Activated T-helper 2 cell treated with anti-CD3 and anti-CD28 coated beads, Interferon-gamma antibody, Interleukin-2, Interleukin-4, amounts not matched to agents 10 μg/mL and 5 μg/mL and 100 μg/mL, durations not matched to agents 14 hours and 24 hours and 36 hours (primary cell): ENCODE measurements at regions not wholly inside any gene's neighbourhood (a gene's known extent, or its start where the extent isn't known, plus 50 kb on each side); places are given as distances from the start of the nearest gene placed in this dataset.
A peak's percentile ranks its signal among the peaks of the same experiment; 100 is the strongest.
"Not testable (repeated sequence)": the region's sequence is repeated elsewhere in the genome, so short reads cannot be mapped to it uniquely, and the experiment has no call there.

Source experiments
- DNase-seq: peaks from one replicate; pipeline ENCODE4 v3.0.0; 2021; ENCODE audit warnings: low spot score
- H3K27ac Mint-ChIP-seq: one replicate; pipeline ENCODE4 v1.8.0; 2021; ENCODE audit warnings: mixed read lengths
- H3K27me3 Mint-ChIP-seq: one replicate; pipeline ENCODE4 v1.8.0; 2021; ENCODE audit warnings: low read depth, mixed read lengths
- H3K36me3 Mint-ChIP-seq: one replicate; pipeline ENCODE4 v1.8.0; 2021; ENCODE audit warnings: low read depth, mixed read lengths
- H3K4me1 Mint-ChIP-seq: one replicate; pipeline ENCODE4 v1.8.0; 2021; ENCODE audit warnings: low read depth, mixed read lengths
- H3K4me3 Mint-ChIP-seq: one replicate; pipeline ENCODE4 v1.8.0; 2021; ENCODE audit warnings: low read depth, mild to moderate bottlenecking, moderate library complexity, mixed read lengths
- H3K9me3 Mint-ChIP-seq: one replicate; pipeline ENCODE4 v1.8.0; 2021; ENCODE audit warnings: mixed read lengths
- intact Hi-C: fragments of 100-400 bp; cut with micrococcal nuclease; formaldehyde crosslinking; loops from one replicate; pipeline ENCODE4 v1.15.1; 2023

DNA sequence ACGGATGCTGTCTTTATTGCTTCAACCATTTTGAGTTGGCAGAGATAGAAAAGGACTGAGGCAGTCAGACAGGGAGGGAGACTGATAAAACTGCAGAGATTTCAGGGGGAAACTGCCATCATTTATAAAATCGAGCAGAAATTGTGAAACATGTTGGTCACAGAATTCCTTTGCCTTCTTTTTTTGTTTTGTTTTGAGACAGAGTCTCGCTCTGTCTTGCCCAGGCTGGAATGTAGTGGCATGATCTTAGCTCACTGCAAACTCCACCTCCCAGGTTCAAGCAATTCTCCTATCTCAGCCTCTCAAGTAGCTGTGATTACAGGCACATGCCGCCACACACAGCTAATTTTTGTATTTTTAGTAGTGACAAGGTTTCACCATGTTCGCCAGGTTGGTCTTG, 273.7 kb upstream of the USP9Y start:
- DNase-seq, result no peak
- H3K9me3 Mint-ChIP-seq, result no peaks in the 10 kb centered on the region
- no peaks in the 10 kb centered on the region for H3K27me3 Mint-ChIP-seq
- H3K27ac Mint-ChIP-seq, result no peak overlapping the region
- H3K36me3 Mint-ChIP-seq, result no peaks in the 10 kb centered on the region
- no peak overlapping the region for H3K4me3 Mint-ChIP-seq
- no peaks in the 10 kb centered on the region for H3K4me1 Mint-ChIP-seq
- intact Hi-C loops, result no loop called here

GRCh38 chrY:12431546-12431945, 269.5 kb upstream of the USP9Y start:
- no peak for DNase-seq
- no peak overlapping the region for H3K4me3 Mint-ChIP-seq
- no peaks in the 10 kb centered on the region for H3K27me3 Mint-ChIP-seq
- no peaks in the 10 kb centered on the region for H3K9me3 Mint-ChIP-seq
- H3K27ac Mint-ChIP-seq, result no peak overlapping the region
- intact Hi-C loops, result no loop called here
- H3K4me1 Mint-ChIP-seq, result no peaks in the 10 kb centered on the region
- H3K36me3 Mint-ChIP-seq, result no peaks in the 10 kb centered on the region

DNA sequence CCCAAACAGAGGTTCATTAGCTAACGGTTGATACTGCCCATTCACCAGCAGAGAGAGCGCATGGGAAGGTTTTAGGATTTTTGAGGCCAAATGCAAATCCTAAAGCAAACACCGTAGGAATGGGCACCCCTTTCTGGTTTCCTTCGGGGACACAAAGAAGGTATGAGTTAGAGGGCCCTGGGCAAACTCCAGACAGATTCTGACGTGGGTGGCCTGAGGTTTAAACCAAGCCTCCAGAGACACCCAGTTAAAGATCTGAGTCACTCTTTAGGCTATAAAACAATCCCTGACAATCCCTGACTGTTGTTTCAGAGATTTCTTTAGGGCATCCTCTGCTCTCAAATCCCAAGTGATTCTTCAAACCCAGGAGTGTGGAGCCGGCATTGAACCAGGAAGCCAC, 262.2 kb upstream of the USP9Y start:
- H3K4me1 Mint-ChIP-seq, intact Hi-C loops, DNase-seq, H3K27me3 Mint-ChIP-seq, H3K4me3 Mint-ChIP-seq, H3K27ac Mint-ChIP-seq, H3K9me3 Mint-ChIP-seq, H3K36me3 Mint-ChIP-seq: not testable (repeated sequence)

GRCh38 chrY:12444200-12444599, 256.8 kb upstream of the USP9Y start:
- Mint-ChIP-seq H3K4me3 (no peak overlapping the region), H3K4me1 (no peaks in the 10 kb centered on the region), H3K9me3 (peaks cover 9% of the 10 kb centered on the region), H3K27ac (no peak overlapping the region), H3K27me3 (no peaks in the 10 kb centered on the region), H3K36me3 (no peaks in the 10 kb centered on the region)
- no peak for DNase-seq
- intact Hi-C loops, result no loop called here

- peaks cover 10% of the 10 kb centered on the region for H3K9me3 Mint-ChIP-seq
- H3K4me1 Mint-ChIP-seq, H3K36me3 Mint-ChIP-seq, intact Hi-C loops, DNase-seq, H3K27ac Mint-ChIP-seq, H3K27me3 Mint-ChIP-seq, H3K4me3 Mint-ChIP-seq: not testable (repeated sequence)
Measured at GRCh38 chrY:12446486-12447265, 254.4 kb upstream of the USP9Y start.

DNA sequence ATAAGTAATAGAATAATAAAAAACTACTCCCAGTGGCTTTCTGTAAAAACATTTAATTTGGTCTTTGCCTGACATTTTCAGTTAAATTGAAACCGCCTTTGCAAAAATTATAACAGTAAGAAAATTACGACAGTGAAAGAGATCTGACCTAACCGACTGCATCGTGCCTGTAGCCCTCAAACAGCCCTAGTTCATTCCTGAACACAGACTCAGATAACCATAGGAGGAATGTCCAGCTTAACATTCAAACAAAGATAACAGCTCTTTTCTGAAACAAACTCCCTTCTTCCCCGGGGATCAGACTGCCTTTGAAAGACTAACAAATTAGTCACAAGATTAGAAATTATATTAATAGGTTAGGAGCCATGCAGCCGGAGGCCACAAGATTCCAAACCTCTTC, 252.5 kb upstream of the USP9Y start:
- H3K9me3 Mint-ChIP-seq, result peaks cover 10% of the 10 kb centered on the region
- DNase-seq, H3K4me3 Mint-ChIP-seq, H3K27ac Mint-ChIP-seq, intact Hi-C loops, H3K36me3 Mint-ChIP-seq, H3K4me1 Mint-ChIP-seq, H3K27me3 Mint-ChIP-seq: not testable (repeated sequence)

DNA sequence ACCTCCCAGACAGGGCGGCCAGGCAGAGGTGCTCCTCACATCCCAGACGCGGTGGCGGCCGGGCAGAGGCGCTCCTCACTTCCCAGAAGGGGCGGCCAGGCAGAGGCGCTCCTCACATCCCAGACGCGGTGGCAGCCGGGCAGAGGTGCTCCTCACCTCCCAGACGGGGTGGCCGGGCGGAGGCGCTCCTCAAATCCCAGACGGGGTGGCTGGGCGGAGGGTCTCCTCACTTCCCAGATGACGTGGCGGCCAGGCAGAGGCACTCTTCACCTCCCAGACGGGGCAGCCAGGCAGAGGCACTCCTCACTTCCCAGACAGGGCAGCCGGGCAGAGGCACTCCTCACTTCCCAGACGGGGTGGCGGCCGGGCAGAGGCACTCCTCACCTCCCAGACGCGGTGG, 247.7 kb upstream of the USP9Y start:
- H3K4me1 Mint-ChIP-seq, H3K27ac Mint-ChIP-seq, DNase-seq, H3K4me3 Mint-ChIP-seq, H3K27me3 Mint-ChIP-seq, H3K9me3 Mint-ChIP-seq, intact Hi-C loops, H3K36me3 Mint-ChIP-seq: not testable (repeated sequence)

DNA sequence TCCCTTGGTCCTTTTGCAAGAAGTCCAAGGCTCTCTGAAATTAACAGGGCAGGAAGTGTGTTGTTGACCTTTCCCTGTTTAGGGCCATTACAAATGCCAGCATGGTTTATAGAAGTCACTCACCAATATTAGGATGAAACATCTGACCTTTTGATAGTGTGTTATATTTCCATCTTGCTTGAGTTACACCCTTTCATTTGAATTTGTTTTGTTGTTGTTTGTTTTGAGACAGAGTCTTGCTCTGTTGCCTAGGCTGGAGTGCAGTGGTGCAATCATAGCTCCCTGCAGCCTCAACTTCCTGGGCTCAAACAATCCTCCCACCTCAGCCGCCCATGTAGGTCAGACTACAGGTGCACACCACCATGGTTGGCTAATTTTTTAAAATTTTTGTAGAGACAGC, 241.1 kb upstream of the USP9Y start:
- H3K4me1 Mint-ChIP-seq, result no peaks in the 10 kb centered on the region
- intact Hi-C loops, result no loop called here
- DNase-seq, result no peak
- H3K4me3 Mint-ChIP-seq, result no peak overlapping the region
- H3K27me3 Mint-ChIP-seq, result no peaks in the 10 kb centered on the region
- H3K9me3 Mint-ChIP-seq, result no peaks in the 10 kb centered on the region
- H3K36me3 Mint-ChIP-seq, result no peaks in the 10 kb centered on the region
- H3K27ac Mint-ChIP-seq, result no peak overlapping the region

DNA sequence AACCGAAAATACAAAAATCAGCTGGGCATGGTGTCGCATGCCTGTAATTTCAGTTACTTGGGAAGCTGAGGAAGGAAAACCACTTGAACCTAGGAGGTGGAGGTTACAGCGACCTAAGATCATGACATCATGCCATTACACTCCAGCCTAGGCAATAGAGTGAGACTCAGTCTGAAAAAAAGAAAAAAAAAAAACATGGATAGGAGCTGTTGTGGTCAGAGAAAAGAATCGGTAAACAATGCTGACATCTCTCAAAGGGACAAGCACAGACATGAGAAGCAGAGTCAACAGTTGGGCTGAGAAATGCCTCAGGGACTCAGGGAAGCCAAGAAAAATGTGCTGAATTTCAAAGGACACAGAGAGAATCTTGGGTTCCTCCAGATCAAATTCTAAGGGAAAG, 236.9 kb upstream of the USP9Y start:
- Mint-ChIP-seq H3K9me3 (peaks cover 5% of the 10 kb centered on the region), H3K4me3 (no peak overlapping the region), H3K36me3 (no peaks in the 10 kb centered on the region), H3K27ac (no peak overlapping the region), H3K27me3 (no peaks in the 10 kb centered on the region), H3K4me1 (peaks cover 2% of the 10 kb centered on the region)
- no peak for DNase-seq
- intact Hi-C loops, result no loop called here

- Mint-ChIP-seq H3K27ac (no peak overlapping the region), H3K36me3 (no peaks in the 10 kb centered on the region), H3K4me3 (no peak overlapping the region), H3K4me1 (peaks cover 3% of the 10 kb centered on the region), H3K9me3 (peaks cover 7% of the 10 kb centered on the region), H3K27me3 (no peaks in the 10 kb centered on the region)
- DNase-seq, result no peak
- intact Hi-C loops, result no loop called here
Measured at GRCh38 chrY:12465706-12466105, 235.3 kb upstream of the USP9Y start.

GRCh38 chrY:12469081-12469480, 231.9 kb upstream of the USP9Y start:
- intact Hi-C loops, result no loop called here
- Mint-ChIP-seq H3K9me3 (peaks cover 7% of the 10 kb centered on the region), H3K27ac (peak overlapping the region; percentile 49), H3K36me3 (no peaks in the 10 kb centered on the region), H3K4me3 (no peak overlapping the region), H3K4me1 (peaks cover 3% of the 10 kb centered on the region), H3K27me3 (no peaks in the 10 kb centered on the region)
- no peak for DNase-seq

GRCh38 chrY:12474472-12474871, 226.6 kb upstream of the USP9Y start:
- H3K4me1 Mint-ChIP-seq, result peaks cover 2% of the 10 kb centered on the region
- no peaks in the 10 kb centered on the region for H3K27me3 Mint-ChIP-seq
- H3K9me3 Mint-ChIP-seq, result no peaks in the 10 kb centered on the region
- intact Hi-C loops, result no loop called here
- no peaks in the 10 kb centered on the region for H3K36me3 Mint-ChIP-seq
- no peak overlapping the region for H3K4me3 Mint-ChIP-seq
- DNase-seq, result no peak
- no peak overlapping the region for H3K27ac Mint-ChIP-seq

- Mint-ChIP-seq H3K4me3 (no peak overlapping the region), H3K36me3 (no peaks in the 10 kb centered on the region), H3K4me1 (peaks cover 2% of the 10 kb centered on the region), H3K27ac (no peak overlapping the region), H3K27me3 (no peaks in the 10 kb centered on the region), H3K9me3 (no peaks in the 10 kb centered on the region)
- intact Hi-C loops, result no loop called here
- DNase-seq, result peak; percentile 10
Measured at GRCh38 chrY:12479382-12479781, 221.6 kb upstream of the USP9Y start.

DNA sequence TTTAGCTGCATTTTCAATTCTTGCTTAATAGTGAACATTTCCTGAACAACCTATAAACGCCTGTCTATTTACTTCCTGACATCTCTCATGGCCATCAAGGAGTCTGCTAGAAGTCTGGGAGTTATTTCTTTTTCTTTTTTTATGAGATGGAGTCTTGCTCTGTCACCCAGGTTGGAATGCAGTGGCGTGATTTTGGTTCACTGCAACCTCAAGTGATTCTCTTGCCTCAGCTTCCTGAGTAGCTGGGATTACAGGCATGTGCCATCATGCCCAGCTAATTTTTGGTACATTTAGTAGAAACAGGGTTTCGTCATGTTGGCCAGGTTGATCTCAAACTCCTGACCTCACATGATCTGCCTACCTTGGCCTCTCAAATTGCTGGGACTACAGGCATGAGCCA, 217.6 kb upstream of the USP9Y start:
- Mint-ChIP-seq H3K4me1 (peaks cover 2% of the 10 kb centered on the region), H3K9me3 (no peaks in the 10 kb centered on the region), H3K27ac (no peak overlapping the region), H3K27me3 (no peaks in the 10 kb centered on the region), H3K4me3 (no peak overlapping the region), H3K36me3 (no peaks in the 10 kb centered on the region)
- DNase-seq, result no peak
- intact Hi-C loops, result no loop called here
